Pancreas (tissue), 10 donors: ENCODE measurements at regions not wholly inside any gene's neighbourhood (a gene's known extent, or its start where the extent isn't known, plus 50 kb on each side); places are given as distances from the start of the nearest gene placed in this dataset.

Experiments
- ATAC-seq, 4 donors: fragments of 200-7000 bp; cut with Tn5 transposase; one replicate each; pipeline versions ENCODE4 v1.8.0 to v1.9.1; 2020; ENCODE audit warnings: mild to moderate bottlenecking in 4 of 4, moderate library complexity in 4 of 4
- DNase-seq, 6 donors: peaks; one replicate each; pipeline ENCODE4 v3.0.0-alpha.2; 2020
- FAIRE-seq: peaks from 2 replicates; lab custom pipeline; 2012; peaks lifted over from hg19 to GRCh38; lab: Jason Lieb, UNC
- H3K27ac ChIP-seq, 4 donors: fragments of 200-600 bp; sonication (generic); 1 replicate in 3 of 4; 2 replicates in 1 of 4; pipeline versions ENCODE4 v1.5.0 to v1.8.0; 2020
- H3K27me3 ChIP-seq, 4 donors: fragments of 200-600 bp; one replicate each; pipeline ENCODE4 v1.8.0; 2021
- H3K36me3 ChIP-seq, 3 donors: fragments of 200-600 bp; sonication (generic) in 1 of 3; one replicate each; pipeline versions ENCODE4 v1.5.0 to v1.8.0; 2020 to 2021
- H3K4me1 ChIP-seq, 3 donors: fragments of 200-600 bp; one replicate each; pipeline ENCODE4 v1.8.0; 2021
- H3K4me3 ChIP-seq, 4 donors: fragments of 200-600 bp; sonication (generic) in 2 of 4; one replicate each; pipeline versions ENCODE4 v1.5.0 to v1.8.0; 2020 to 2021
- H3K9me3 ChIP-seq, 4 donors: fragments of 200-600 bp; one replicate each; pipeline ENCODE4 v1.8.0; 2021
- whole genome bisulfite sequencing, 2 donors: extraction: QIAGEN DNeasy Blood & Tissue Kit; methylation state at CpG; one replicate each; pipeline ENCODE4 v1.1.7; 2013; 5-methylcytosine and 5-hydroxymethylcytosine counted together
- intact Hi-C, 3 donors: fragments of 100-400 bp; cut with DNase I; formaldehyde crosslinking; loops; one replicate each; pipeline versions ENCODE4 v1.11.1 to v1.14.2; 2022
- TF ChIP-seq, protein P1 (sequence below), 4 donors: fragments of 200-600 bp; sonication (generic) in 3 of 4; IDR thresholded peaks; one replicate each; pipeline versions ENCODE4 v1.5.0 to v1.8.0; 2021; ENCODE audit warnings: antibody characterized with exemption in 4 of 4
- donor health status: healthy with polysubstance abuse.
- donor health status: DM: no; HTN: no; CAD: no; lungs with moderate emphysema.
- donor health status: DM: no; HTN: no; CAD: no.
- donor health status: control.
- donor health status: control.
- donor health status: Bipolar disorder and iron deficiency.
- donor health status: DM: yes; HTN: yes; CAD: no.
- donor health status: DM: no; HTN: no; CAD: no.
- donor health status: DM: no; HTN: no; CAD: no.
- donor health status: DM: yes; HTN: yes; CAD: no.

DNA sequence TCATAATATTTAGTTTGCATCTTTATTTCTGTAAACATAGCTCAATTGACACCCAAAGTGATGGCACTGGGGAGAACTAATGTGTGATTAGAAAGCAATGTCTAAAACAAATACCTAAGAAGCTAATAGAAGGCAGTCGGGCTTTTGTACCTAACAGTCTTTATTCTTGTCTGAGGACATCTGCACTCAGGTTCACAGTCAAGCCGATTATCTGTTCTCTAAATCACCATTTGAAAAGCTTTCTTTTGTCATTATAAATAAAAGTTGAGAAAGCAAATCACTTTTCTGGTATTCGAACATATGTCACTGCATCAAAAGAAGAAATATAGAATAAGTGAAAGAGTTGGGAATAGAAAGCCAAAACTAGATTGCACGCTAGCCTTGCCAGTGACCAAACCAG, 2037.9 kb upstream of the TENM3 start:
- FAIRE-seq (no peak), DNase-seq (no peak), ATAC-seq (no peak)
- Histone ChIP-seq H3K36me3 (no peaks in the 10 kb centered on the region), H3K4me3 (no peak overlapping the region), H3K4me1 (no peaks in the 10 kb centered on the region), H3K27me3 (no peaks in the 10 kb centered on the region), H3K9me3 (no peaks in the 10 kb centered on the region), H3K27ac (no peak overlapping the region)
- TF ChIP-seq, protein P1, sequence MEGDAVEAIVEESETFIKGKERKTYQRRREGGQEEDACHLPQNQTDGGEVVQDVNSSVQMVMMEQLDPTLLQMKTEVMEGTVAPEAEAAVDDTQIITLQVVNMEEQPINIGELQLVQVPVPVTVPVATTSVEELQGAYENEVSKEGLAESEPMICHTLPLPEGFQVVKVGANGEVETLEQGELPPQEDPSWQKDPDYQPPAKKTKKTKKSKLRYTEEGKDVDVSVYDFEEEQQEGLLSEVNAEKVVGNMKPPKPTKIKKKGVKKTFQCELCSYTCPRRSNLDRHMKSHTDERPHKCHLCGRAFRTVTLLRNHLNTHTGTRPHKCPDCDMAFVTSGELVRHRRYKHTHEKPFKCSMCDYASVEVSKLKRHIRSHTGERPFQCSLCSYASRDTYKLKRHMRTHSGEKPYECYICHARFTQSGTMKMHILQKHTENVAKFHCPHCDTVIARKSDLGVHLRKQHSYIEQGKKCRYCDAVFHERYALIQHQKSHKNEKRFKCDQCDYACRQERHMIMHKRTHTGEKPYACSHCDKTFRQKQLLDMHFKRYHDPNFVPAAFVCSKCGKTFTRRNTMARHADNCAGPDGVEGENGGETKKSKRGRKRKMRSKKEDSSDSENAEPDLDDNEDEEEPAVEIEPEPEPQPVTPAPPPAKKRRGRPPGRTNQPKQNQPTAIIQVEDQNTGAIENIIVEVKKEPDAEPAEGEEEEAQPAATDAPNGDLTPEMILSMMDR (IDR thresholded peaks at IDR 0.05) = no peak
- 69 to 76% methylated on average over 4 of the region's 4 CpGs for WGBS, 2 donors
- intact Hi-C loops = no loop called here

DNA sequence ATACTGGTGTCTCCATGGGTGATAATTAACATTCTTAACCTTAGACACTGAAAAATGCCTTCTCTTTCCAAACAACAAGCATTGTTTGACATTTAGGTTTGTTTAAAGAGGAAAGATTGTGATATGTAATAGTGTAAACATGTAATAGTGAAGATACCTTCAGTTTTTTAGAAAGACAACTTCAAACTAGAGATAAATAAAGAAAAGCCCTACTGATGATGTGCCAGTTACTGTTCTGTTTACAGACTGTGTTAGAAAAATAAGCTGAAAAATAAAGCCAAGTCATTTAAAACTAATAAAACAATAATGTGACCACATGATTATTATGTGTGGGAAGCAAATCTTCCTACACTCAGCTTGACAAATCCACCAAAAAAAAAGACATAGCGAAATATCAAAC, 2035.3 kb upstream of the TENM3 start:
- DNase-seq (no peak), FAIRE-seq (no peak), ATAC-seq (no peak)
- no peak overlapping the region for H3K27ac ChIP-seq
- H3K36me3 ChIP-seq = no peaks in the 10 kb centered on the region
- H3K9me3 ChIP-seq = no peaks in the 10 kb centered on the region
- no peak overlapping the region for H3K4me3 ChIP-seq
- H3K4me1 ChIP-seq = no peaks in the 10 kb centered on the region
- 86 to 91% methylated on average over 1 of the region's 1 CpG for WGBS, 2 donors
- H3K27me3 ChIP-seq = no peaks in the 10 kb centered on the region
- TF ChIP-seq, protein P1 (IDR thresholded peaks at IDR 0.05) = no peak
- intact Hi-C loops = no loop called here

DNA sequence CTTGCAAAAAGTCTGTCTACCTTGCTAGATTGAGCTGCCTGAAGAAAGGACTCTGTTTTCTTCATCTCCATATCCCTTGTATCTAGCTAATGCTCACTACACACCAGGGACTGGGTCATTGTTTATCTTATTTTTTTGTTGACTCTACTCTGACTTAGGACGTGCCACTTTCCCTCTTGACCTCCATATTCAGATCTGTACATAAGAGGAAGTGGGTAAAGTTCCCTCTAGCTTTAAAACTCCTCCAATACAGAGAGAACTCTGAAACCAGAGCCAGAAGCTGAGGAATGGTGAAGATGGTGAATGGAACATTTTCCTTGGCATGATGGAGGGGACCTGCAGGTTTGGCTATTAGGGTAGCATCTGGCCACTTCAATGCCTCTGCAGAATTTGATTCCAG, 2026.1 kb upstream of the TENM3 start:
- Histone ChIP-seq H3K27ac (no peak overlapping the region), H3K4me1 (no peaks in the 10 kb centered on the region), H3K36me3 (no peaks in the 10 kb centered on the region), H3K9me3 (no peaks in the 10 kb centered on the region), H3K27me3 (no peaks in the 10 kb centered on the region), H3K4me3 (no peak overlapping the region)
- TF ChIP-seq, protein P1 (IDR thresholded peaks at IDR 0.05) = no peak
- FAIRE-seq = no peak
- no peak for DNase-seq
- ATAC-seq = no peak
- 30 to 38% methylated on average over 1 of the region's 1 CpG for WGBS, 2 donors
- intact Hi-C loops = no loop called here

DNA sequence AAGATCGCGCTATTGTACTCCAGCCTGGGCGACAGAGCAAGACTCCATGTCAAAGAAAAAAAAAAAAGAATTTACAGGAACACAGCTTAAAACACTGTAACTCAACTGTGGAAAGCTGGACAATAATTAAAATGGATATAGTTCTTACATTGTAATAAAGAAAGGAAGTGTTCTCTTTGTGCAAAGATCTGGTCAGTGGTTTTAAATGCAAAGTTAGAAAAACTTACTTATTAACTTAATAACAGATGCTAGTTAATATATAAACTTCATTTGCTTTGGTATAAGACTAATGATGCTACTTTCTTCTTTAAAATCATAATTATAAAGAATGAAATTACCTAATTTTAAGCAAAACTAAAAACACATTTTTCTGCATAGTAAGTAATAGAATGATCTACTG, 2024.1 kb upstream of the TENM3 start:
- no peaks in the 10 kb centered on the region for H3K27me3 ChIP-seq
- TF ChIP-seq, protein P1 (IDR thresholded peaks at IDR 0.05) = no peak
- ATAC-seq (no peak), DNase-seq (no peak), FAIRE-seq (no peak)
- 89 to 90% methylated on average over 3 of the region's 3 CpGs for WGBS, 2 donors
- H3K9me3 ChIP-seq = no peaks in the 10 kb centered on the region
- no peaks in the 10 kb centered on the region for H3K4me1 ChIP-seq
- H3K36me3 ChIP-seq = no peaks in the 10 kb centered on the region
- no peak overlapping the region for H3K4me3 ChIP-seq
- intact Hi-C loops = no loop called here
- no peak overlapping the region for H3K27ac ChIP-seq

DNA sequence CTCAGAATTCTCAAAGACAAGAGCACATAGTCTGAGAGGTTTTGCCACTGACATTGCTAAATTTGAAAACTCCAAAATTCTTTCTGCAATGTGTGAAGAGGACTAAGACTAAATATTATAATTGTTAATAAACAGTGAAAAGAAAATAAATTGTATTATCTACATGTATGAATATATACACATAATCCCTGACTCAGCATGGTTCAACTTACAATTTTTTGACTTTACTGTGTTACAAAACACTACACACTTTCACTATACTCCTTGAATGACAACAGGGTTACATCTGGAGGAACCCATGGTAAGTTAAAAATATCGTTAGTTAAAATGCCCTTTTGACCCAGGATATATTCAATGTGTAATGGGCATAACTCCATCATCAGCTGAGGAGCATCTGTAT, 2017.2 kb upstream of the TENM3 start:
- H3K27ac ChIP-seq = no peak overlapping the region
- WGBS, 2 donors = 77 to 81% methylated on average over 1 of the region's 1 CpG
- no peak overlapping the region for H3K4me3 ChIP-seq
- no peaks in the 10 kb centered on the region for H3K9me3 ChIP-seq
- FAIRE-seq (no peak), ATAC-seq (no peak), DNase-seq (no peak)
- TF ChIP-seq, protein P1 (IDR thresholded peaks at IDR 0.05) = no peak
- no peaks in the 10 kb centered on the region for H3K4me1 ChIP-seq
- intact Hi-C loops = no loop called here
- no peaks in the 10 kb centered on the region for H3K27me3 ChIP-seq
- H3K36me3 ChIP-seq = no peaks in the 10 kb centered on the region
